Neural progenitor cell (in vitro differentiated cells): ENCODE measurements at regions not wholly inside any gene's neighbourhood (a gene's known extent, or its start where the extent isn't known, plus 50 kb on each side); places are given as distances from the start of the nearest gene placed in this dataset.

Source experiments
- DNase-seq: peaks from one replicate; pipeline ENCODE4 v3.0.0-alpha.2; 2016; ENCODE audit warnings: low spot score
- H2AFZ ChIP-seq: fragments of 200-600 bp; sonication (generic); replicated peaks from 2 replicates; pipeline ENCODE4 v1.6.1; 2016; ENCODE audit warnings: antibody characterized with exemption
- H3F3A ChIP-seq: fragments of 200-600 bp; sonication (generic); 2 replicates; pipeline ENCODE4 v1.6.1; 2016; ENCODE audit warnings: antibody characterized with exemption, low read depth
- H3K27ac ChIP-seq: fragments of 200-600 bp; sonication (generic); 2 replicates; pipeline ENCODE4 v1.5.1; 2016; ENCODE audit warnings: mild to moderate bottlenecking
- H3K27me3 ChIP-seq: fragments of 200-600 bp; sonication (generic); 2 replicates; pipeline ENCODE4 v1.6.1; 2016; ENCODE audit warnings: mild to moderate bottlenecking, moderate library complexity
- H3K36me3 ChIP-seq: fragments of 200-600 bp; sonication (generic); 2 replicates; pipeline ENCODE4 v1.5.1; 2016
- H3K4me1 ChIP-seq: fragments of 200-600 bp; sonication (generic); 2 replicates; pipeline ENCODE4 v1.6.1; 2016; ENCODE audit warnings: mixed run types
- H3K4me2 ChIP-seq: fragments of 200-600 bp; sonication (generic); 2 replicates; pipeline ENCODE4 v1.6.1; 2016
- H3K4me3 ChIP-seq: fragments of 200-600 bp; sonication (generic); 2 replicates; pipeline ENCODE4 v1.5.1; 2016
- H3K79me2 ChIP-seq: fragments of 200-600 bp; sonication (generic); 2 replicates; pipeline ENCODE4 v1.6.1; 2016; ENCODE audit warnings: low read depth
- H3K9ac ChIP-seq: fragments of 200-600 bp; sonication (generic); 2 replicates; pipeline ENCODE4 v1.6.1; 2016
- H3K9me3 ChIP-seq: fragments of 200-600 bp; sonication (generic); 2 replicates; pipeline ENCODE4 v1.5.1; 2016; ENCODE audit warnings: low read depth
- H4K20me1 ChIP-seq: fragments of 200-600 bp; sonication (generic); 2 replicates; pipeline ENCODE4 v1.6.1; 2016; ENCODE audit warnings: low read depth
- H3K27ac Mint-ChIP-seq: 3 replicates; pipeline ENCODE4 v1.8.0; 2021; ENCODE audit warnings: mixed read lengths
- H3K27me3 Mint-ChIP-seq: 2 replicates; pipeline ENCODE4 v1.8.0; 2022; ENCODE audit warnings: low read depth, mild to moderate bottlenecking, inconsistent platforms, moderate library complexity, mixed read lengths; ENCODE audit not compliant: insufficient read depth
- H3K36me3 Mint-ChIP-seq: 3 replicates; pipeline ENCODE4 v1.8.0; 2021; ENCODE audit warnings: mixed read lengths
- H3K4me1 Mint-ChIP-seq: 3 replicates; pipeline ENCODE4 v1.8.0; 2021; ENCODE audit warnings: mixed read lengths
- H3K4me3 Mint-ChIP-seq: 3 replicates; pipeline ENCODE4 v1.8.0; 2021; ENCODE audit warnings: mild to moderate bottlenecking, moderate library complexity, mixed read lengths
- H3K9me3 Mint-ChIP-seq: 3 replicates; pipeline ENCODE4 v1.8.0; 2020; ENCODE audit warnings: mixed read lengths
- CTCF ChIP-seq: fragments of 200-600 bp; sonication (generic); IDR thresholded peaks from 2 replicates; pipeline ENCODE4 v1.5.1; 2017; ENCODE audit warnings: antibody characterized with exemption, mild to moderate bottlenecking
- EZH2 ChIP-seq: fragments of 200-600 bp; sonication (generic); IDR thresholded peaks from 2 replicates; pipeline ENCODE4 v1.6.1; 2017; ENCODE audit warnings: antibody characterized with exemption, mild to moderate bottlenecking, moderate library complexity
- EZH2phosphoT487 ChIP-seq: fragments of 200-600 bp; sonication (generic); IDR thresholded peaks from 2 replicates; pipeline ENCODE4 v1.6.1; 2017; ENCODE audit warnings: antibody characterized with exemption

DNA sequence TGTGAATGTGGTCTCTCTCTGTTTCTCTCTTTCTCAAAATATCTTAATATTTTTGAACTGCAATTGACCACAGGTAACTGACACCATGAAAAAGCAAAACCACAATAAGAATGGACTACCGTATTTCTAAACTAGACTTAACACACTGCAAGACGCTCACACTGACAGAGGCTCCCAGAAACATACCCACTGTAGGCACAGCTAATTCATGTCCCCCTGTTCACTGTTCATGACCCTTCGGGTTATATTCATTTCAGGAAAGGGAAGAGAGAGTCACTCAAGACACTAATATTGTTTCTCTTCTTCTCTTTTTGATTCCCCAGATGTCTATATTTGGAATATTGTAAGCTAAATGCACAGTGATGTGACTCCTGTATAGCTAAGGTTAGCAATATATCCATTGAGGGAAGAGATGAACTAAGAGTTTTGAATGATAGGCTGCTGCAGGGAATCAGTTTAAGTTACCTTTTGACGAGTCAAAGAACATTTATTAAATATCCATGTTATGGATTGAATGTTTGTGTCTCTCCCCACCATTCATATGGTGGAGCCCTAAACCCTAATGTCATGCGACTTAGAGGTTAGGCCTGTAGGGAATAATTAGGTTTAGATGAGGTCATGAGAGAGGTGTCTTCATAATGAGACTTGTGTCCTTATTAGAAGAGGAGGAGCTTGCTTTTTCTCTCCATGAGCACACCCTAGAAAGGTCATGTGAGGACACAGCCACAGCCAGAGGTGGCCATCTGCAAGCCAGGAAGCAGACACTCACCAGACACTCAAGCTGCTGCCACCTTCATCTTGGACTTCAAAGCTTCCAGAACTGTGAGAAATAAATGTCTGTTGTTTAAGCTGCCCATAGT lies 216.6 kb upstream of the GRM7 start:
- Histone ChIP-seq H3K36me3 (no peaks in the 10 kb centered on the region), H4K20me1 (no peaks in the 10 kb centered on the region), H3K27ac (no peak overlapping the region), H3K9me3 (no peaks in the 10 kb centered on the region), H3K4me2 (no peak overlapping the region), H2AFZ (no peak overlapping the region), H3K9ac (no peak overlapping the region), H3K27me3 (no peaks in the 10 kb centered on the region), H3K4me3 (no peak overlapping the region), H3F3A (peaks cover 9% of the 10 kb centered on the region), H3K79me2 (no peaks in the 10 kb centered on the region), H3K4me1 (peaks cover 22% of the 10 kb centered on the region)
- Mint-ChIP-seq H3K9me3 (no peaks in the 10 kb centered on the region), H3K27ac (no peak overlapping the region), H3K36me3 (no peaks in the 10 kb centered on the region), H3K4me1 (peaks cover 12% of the 10 kb centered on the region), H3K27me3 (peaks cover 4% of the 10 kb centered on the region), H3K4me3 (no peak overlapping the region)
- TF ChIP-seq CTCF: no peak
- no peak for TF ChIP-seq EZH2phosphoT487
- no peak for TF ChIP-seq EZH2
- DNase-seq: no peak

DNA sequence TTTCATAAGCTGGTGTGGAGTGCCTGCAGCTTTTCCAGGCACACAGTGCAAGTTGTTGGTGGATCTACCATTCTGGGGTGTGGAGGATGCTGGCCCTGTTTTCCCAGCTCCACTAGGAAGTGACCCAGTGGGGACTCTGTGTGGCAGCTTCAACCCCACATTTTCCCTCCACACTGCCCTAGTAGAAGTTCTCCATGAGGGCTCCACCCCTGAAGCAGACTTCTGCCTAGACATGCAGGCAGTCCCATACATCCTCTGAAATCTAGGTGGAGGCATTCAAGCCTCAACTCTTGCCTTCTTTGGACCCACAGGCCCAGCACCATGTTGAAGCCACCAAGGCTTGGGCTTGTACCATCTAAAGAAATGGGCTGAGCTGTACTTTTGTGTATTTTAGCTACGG lies 206.2 kb upstream of the GRM7 start:
- H3K36me3 ChIP-seq: no peaks in the 10 kb centered on the region
- no peak for DNase-seq
- no peak for TF ChIP-seq EZH2
- no peak for TF ChIP-seq CTCF
- TF ChIP-seq EZH2phosphoT487: no peak
- no peaks in the 10 kb centered on the region for H3K9me3 ChIP-seq
- no peaks in the 10 kb centered on the region for H3K79me2 ChIP-seq
- Mint-ChIP-seq H3K4me3 (no peak overlapping the region), H3K9me3 (peaks cover 15% of the 10 kb centered on the region), H3K27me3 (peaks cover 2% of the 10 kb centered on the region), H3K36me3 (no peaks in the 10 kb centered on the region), H3K4me1 (no peaks in the 10 kb centered on the region), H3K27ac (no peak overlapping the region)
- H3K4me1 ChIP-seq: no peaks in the 10 kb centered on the region
- no peaks in the 10 kb centered on the region for H3F3A ChIP-seq
- no peak overlapping the region for H3K4me2 ChIP-seq
- no peaks in the 10 kb centered on the region for H3K27me3 ChIP-seq
- no peak overlapping the region for H2AFZ ChIP-seq
- H3K4me3 ChIP-seq: no peak overlapping the region
- H4K20me1 ChIP-seq: no peaks in the 10 kb centered on the region
- no peak overlapping the region for H3K9ac ChIP-seq
- no peak overlapping the region for H3K27ac ChIP-seq

- Mint-ChIP-seq H3K36me3 (no peaks in the 10 kb centered on the region), H3K4me3 (no peak overlapping the region)
Measured at GRCh38 chr3:6655275-6655674, 205.6 kb upstream of the GRM7 start.

More at GRCh38 chr3:6655275-6655674, 205.6 kb upstream of the GRM7 start:
- Histone ChIP-seq H3K9me3 (no peaks in the 10 kb centered on the region), H3K4me2 (no peak overlapping the region), H3K27ac (no peak overlapping the region), H3K4me3 (no peak overlapping the region), H3K27me3 (no peaks in the 10 kb centered on the region), H3K79me2 (no peaks in the 10 kb centered on the region), H2AFZ (no peak overlapping the region), H4K20me1 (no peaks in the 10 kb centered on the region), H3K36me3 (no peaks in the 10 kb centered on the region), H3F3A (no peaks in the 10 kb centered on the region), H3K4me1 (no peaks in the 10 kb centered on the region), H3K9ac (no peak overlapping the region)
- DNase-seq: no peak
- Mint-ChIP-seq H3K27me3 (peaks cover 2% of the 10 kb centered on the region), H3K9me3 (peaks cover 15% of the 10 kb centered on the region), H3K4me1 (no peaks in the 10 kb centered on the region), H3K27ac (no peak overlapping the region)
- TF ChIP-seq EZH2 (no peak), EZH2phosphoT487 (no peak), CTCF (no peak)
